DOHH2 (cell line): ENCODE measurements at regions not wholly inside any gene's neighbourhood (a gene's known extent, or its start where the extent isn't known, plus 50 kb on each side); places are given as distances from the start of the nearest gene placed in this dataset.

Experiments used
- EZH2phosphoT487 ChIP-seq: fragments of 200-600 bp; sonication (generic); IDR thresholded peaks from 2 replicates; pipeline ENCODE4 v1.6.1; 2017; ENCODE audit warnings: borderline replicate concordance, mild to moderate bottlenecking, antibody characterized with exemption, low read length, moderate library complexity, mixed read lengths
- TF ChIP-seq, protein P1 (sequence below): fragments of 200-600 bp; sonication (generic); IDR thresholded peaks from one replicate; pipeline ENCODE4 v1.5.1; 2014; ENCODE audit warnings: antibody characterized with exemption, mild to moderate bottlenecking, low read depth, low read length; ENCODE audit not compliant: poor library complexity, severe bottlenecking

DNA sequence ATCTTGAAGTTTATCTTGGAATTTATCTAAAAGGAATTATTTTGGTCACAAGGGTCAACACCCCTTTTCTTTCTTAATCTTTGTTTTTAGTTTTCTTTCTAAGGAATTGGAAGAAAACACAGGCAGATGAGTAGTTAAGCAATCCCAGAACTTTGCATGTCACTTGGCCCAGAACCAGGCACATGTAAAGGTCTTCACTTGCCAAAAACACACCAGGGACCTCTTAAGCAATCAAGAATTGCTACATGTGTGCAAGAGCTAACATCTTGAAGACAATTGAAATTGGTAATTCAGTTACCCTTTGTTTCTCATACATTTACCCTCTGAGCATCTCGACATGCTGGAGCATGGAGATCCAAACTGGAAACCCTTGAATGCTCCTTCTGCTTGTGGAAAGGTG lies 114.2 kb downstream of the ZC3H11B start:
- TF ChIP-seq, protein P1, sequence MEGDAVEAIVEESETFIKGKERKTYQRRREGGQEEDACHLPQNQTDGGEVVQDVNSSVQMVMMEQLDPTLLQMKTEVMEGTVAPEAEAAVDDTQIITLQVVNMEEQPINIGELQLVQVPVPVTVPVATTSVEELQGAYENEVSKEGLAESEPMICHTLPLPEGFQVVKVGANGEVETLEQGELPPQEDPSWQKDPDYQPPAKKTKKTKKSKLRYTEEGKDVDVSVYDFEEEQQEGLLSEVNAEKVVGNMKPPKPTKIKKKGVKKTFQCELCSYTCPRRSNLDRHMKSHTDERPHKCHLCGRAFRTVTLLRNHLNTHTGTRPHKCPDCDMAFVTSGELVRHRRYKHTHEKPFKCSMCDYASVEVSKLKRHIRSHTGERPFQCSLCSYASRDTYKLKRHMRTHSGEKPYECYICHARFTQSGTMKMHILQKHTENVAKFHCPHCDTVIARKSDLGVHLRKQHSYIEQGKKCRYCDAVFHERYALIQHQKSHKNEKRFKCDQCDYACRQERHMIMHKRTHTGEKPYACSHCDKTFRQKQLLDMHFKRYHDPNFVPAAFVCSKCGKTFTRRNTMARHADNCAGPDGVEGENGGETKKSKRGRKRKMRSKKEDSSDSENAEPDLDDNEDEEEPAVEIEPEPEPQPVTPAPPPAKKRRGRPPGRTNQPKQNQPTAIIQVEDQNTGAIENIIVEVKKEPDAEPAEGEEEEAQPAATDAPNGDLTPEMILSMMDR, result no peak
- no peak for TF ChIP-seq EZH2phosphoT487
